BE2C (cell line): ENCODE measurements at regions not wholly inside any gene's neighbourhood (a gene's known extent, or its start where the extent isn't known, plus 50 kb on each side); places are given as distances from the start of the nearest gene placed in this dataset.

ENCODE experiments used
- DNase-seq: peaks from one replicate; pipeline ENCODE4 v3.0.0-alpha.2; 2020
- H3K27me3 ChIP-seq: fragments of 250-450 bp; sonication (Bioruptor Pico); 2 replicates; pipeline ENCODE4 v1.5.1; 2020; ENCODE audit warnings: mild to moderate bottlenecking
- H3K36me3 ChIP-seq: fragments of 250-450 bp; sonication (Bioruptor Pico); 2 replicates; pipeline ENCODE4 v1.5.1; 2020; ENCODE audit warnings: mild to moderate bottlenecking
- H3K4me1 ChIP-seq: fragments of 250-450 bp; sonication (Bioruptor Pico); 2 replicates; pipeline ENCODE4 v1.5.1; 2020
- H3K4me3 ChIP-seq: 2 replicates; pipeline ENCODE4 v1.5.1; 2011; ENCODE audit warnings: low read depth, low read length
- H3K9me3 ChIP-seq: fragments of 250-450 bp; sonication (Bioruptor Pico); 2 replicates; pipeline ENCODE4 v1.5.1; 2020
- TF ChIP-seq, protein P1 (sequence below): IDR thresholded peaks from 2 replicates; pipeline ENCODE4 v1.5.1; 2012; ENCODE audit warnings: mild to moderate bottlenecking, low read depth, low read length

DNA sequence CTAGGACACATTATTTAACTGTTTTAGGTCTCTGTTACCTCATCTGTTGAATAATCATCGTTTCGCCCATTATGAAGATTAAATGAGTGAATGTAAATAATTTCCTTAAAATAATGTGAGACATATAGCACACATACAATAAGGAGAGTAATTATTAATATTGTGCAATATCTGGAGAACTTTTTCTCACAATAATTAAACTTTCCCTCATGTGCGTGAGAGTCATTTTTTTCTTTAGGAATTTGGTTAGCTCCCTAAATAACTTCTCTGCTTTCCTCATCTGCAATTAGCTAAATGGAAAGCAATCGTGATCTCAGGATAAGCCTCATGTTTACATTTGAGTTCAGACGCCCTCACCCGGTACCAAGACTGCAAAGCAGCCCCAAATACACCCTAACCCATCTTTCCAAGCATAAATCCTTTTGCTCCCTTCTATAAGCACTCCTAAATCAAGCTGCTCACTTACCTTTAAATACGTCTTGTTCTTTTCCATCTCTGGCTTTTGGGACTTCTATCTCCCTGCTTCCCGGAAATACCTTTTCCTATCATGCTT lies 78.8 kb downstream of the MZT1 start:
- TF ChIP-seq, protein P1, sequence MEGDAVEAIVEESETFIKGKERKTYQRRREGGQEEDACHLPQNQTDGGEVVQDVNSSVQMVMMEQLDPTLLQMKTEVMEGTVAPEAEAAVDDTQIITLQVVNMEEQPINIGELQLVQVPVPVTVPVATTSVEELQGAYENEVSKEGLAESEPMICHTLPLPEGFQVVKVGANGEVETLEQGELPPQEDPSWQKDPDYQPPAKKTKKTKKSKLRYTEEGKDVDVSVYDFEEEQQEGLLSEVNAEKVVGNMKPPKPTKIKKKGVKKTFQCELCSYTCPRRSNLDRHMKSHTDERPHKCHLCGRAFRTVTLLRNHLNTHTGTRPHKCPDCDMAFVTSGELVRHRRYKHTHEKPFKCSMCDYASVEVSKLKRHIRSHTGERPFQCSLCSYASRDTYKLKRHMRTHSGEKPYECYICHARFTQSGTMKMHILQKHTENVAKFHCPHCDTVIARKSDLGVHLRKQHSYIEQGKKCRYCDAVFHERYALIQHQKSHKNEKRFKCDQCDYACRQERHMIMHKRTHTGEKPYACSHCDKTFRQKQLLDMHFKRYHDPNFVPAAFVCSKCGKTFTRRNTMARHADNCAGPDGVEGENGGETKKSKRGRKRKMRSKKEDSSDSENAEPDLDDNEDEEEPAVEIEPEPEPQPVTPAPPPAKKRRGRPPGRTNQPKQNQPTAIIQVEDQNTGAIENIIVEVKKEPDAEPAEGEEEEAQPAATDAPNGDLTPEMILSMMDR: peak; percentile 27; the same call in 1 of the 2 replicates
- H3K27me3 ChIP-seq: no peaks in the 10 kb centered on the region
- no peaks in the 10 kb centered on the region for H3K36me3 ChIP-seq
- H3K4me3 ChIP-seq: no peak overlapping the region
- no peak for DNase-seq
- H3K4me1 ChIP-seq: no peaks in the 10 kb centered on the region; the same call in none of the 2 replicates
- no peaks in the 10 kb centered on the region for H3K9me3 ChIP-seq

DNA sequence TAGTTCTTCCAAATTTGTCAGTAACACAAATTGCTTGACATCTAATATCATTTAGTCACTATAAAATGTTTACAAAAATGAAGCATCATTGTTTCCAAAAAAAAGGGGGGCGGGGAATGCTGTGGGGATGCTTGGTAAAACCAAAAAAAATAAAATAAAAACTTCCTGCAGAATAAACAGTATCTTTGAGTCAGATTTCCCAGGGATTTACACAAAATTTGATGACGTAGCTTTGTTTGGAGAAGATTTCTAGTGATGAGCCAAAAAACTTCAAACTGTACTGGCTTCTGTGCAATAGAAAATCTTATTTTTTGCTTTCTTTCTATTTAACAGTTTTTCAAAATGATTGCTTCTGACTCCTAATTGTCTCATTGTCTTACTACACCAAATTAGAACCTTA lies 80.0 kb downstream of the MZT1 start:
- DNase-seq: no peak
- Histone ChIP-seq H3K4me3 (no peak overlapping the region), H3K27me3 (no peaks in the 10 kb centered on the region), H3K9me3 (no peaks in the 10 kb centered on the region), H3K36me3 (no peaks in the 10 kb centered on the region), H3K4me1 (no peaks in the 10 kb centered on the region; the same call in none of the 2 replicates)
- TF ChIP-seq, protein P1: no peak

DNA sequence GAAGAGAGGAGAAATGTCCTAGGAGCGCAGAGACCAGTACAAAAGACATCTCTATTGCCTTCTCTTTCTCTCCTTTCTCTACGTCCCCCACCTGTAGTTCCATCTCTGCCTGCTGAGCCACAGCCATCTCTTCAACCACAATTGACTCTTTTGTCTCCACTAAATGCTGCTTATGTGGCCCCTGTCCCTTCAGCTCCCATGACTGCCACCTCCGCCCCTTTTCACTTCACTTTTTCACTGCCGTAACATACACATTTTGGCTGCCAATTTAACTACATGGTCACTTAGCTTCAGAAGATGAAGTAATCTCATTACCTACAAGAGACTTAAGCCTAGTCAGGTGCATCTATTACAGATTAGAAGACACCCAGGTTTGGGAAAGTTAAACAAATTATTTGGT lies 81.9 kb downstream of the MZT1 start:
- TF ChIP-seq, protein P1: no peak
- Histone ChIP-seq H3K9me3 (no peaks in the 10 kb centered on the region), H3K4me1 (no peaks in the 10 kb centered on the region), H3K36me3 (no peaks in the 10 kb centered on the region), H3K27me3 (no peaks in the 10 kb centered on the region), H3K4me3 (no peak overlapping the region)
- DNase-seq: no peak

DNA sequence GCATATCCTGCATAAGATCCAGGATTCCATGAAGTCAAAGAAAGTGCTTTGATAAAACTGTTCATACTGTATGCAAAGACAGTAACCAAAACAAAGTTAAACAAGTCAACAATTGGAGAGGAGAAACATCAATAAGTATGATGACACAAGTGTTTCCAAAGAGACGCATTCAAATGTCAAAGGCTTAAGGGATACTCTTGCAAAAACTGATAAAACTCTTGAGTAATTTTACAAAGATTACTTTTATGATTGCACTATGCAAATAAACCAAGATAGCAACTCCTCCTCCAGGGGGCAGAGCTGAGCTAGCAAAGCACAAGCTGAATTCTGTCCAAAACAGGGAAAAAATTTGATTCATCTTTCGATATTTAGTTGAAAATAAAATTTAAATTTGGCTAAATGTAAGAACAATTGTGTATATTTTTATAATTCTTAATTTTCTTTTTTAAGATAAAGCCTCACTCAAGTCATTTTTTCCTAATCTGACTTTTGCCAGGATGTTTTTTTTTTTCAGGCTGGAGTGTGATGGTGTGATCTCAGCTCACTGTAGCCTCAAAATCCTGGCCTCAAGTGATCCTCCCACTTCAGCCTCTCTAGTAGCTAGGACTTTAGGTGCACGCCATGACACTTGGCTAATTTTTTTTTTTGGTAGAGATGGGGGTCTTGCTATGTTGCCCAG lies 84.0 kb downstream of the MZT1 start:
- no peaks in the 10 kb centered on the region for H3K27me3 ChIP-seq
- H3K36me3 ChIP-seq: no peaks in the 10 kb centered on the region
- H3K9me3 ChIP-seq: no peaks in the 10 kb centered on the region
- peak; percentile 73 for DNase-seq
- no peak overlapping the region for H3K4me3 ChIP-seq
- H3K4me1 ChIP-seq: no peaks in the 10 kb centered on the region
- TF ChIP-seq, protein P1: peak; percentile 84

DNA sequence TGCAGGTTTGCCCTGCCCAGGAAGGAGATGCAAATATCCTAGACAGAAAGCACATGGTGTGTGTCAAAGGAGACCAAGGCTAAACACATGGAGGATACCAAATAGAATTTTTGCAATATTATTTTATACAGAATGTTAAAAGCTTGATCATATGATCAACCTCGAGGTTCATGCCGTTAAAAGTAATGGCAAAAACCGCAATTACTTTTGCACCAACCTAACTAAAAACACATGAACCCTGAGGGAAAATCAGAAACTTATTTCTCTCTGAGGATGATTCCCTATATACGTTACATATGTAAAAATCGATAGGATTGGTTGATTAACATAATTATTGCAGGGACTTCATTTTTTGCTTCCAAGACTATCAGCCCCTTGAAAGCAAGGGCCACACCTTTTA lies 88.1 kb downstream of the MZT1 start:
- DNase-seq: no peak
- TF ChIP-seq, protein P1: no peak
- Histone ChIP-seq H3K36me3 (no peaks in the 10 kb centered on the region), H3K4me1 (no peaks in the 10 kb centered on the region), H3K27me3 (no peaks in the 10 kb centered on the region), H3K9me3 (no peaks in the 10 kb centered on the region), H3K4me3 (no peak overlapping the region)

DNA sequence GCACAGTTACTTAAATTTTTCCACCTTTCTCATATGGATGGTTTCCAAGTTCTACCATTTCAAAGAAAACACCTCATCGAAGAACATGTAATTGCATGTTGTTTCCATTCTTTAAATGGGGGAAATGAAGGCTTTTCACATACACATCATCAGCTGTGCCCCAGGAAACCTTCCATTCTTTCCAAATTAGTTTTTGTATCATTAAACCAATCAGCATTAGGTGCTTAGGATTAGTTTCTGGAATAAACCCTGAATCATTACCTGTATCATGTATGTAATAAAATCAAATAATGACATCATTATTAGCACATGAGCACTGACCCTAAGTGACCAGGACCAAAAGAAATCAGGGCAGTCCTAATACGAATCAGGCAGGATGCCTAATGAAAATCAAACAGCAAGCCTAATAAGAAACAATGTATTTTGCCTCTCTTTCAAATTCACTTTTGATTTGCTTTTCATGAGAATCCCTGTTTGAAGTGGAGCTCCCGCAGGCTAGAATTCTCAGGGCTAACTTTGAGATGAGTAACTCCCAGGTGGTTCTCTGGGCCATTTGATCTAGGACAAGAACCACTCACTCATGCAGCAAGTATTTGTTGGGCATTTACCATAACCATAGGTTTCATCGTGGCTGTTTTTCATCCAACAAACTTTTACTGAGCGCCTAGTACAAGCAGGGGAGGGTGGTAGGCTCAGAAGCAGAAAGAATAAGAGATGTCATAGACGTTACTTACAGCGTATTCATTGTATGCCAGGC lies 89.2 kb downstream of the MZT1 start:
- no peak for DNase-seq
- no peaks in the 10 kb centered on the region for H3K36me3 ChIP-seq
- TF ChIP-seq, protein P1: no peak
- no peaks in the 10 kb centered on the region for H3K4me1 ChIP-seq
- no peaks in the 10 kb centered on the region for H3K9me3 ChIP-seq
- no peak overlapping the region for H3K4me3 ChIP-seq
- H3K27me3 ChIP-seq: no peaks in the 10 kb centered on the region
